ENCODE measurements at regions not wholly inside any gene's neighbourhood (a gene's known extent, or its start where the extent isn't known, plus 50 kb on each side); places are given as distances from the start of the nearest gene placed in this dataset.

GRCh38 chr2:176832086-176832485 is 380.5 kb upstream of the HNRNPA3 start:
- peaks cover 6% of the 10 kb centered on the region for H3K4me1 Mint-ChIP-seq
- H3K9me3 Mint-ChIP-seq (ENCODE audit: low read depth) = no peaks in the 10 kb centered on the region
- CTCF ChIA-PET = no interaction called here
- H3K4me3 Mint-ChIP-seq = no peak overlapping the region
- H3K36me3 Mint-ChIP-seq (ENCODE audit: low read depth) = no peaks in the 10 kb centered on the region
- no peak overlapping the region for H3K27ac Mint-ChIP-seq
- DNase-seq (no peak), ATAC-seq (no peak)
- POLR2A ChIA-PET = no interaction called here
- H3K27me3 Mint-ChIP-seq = peaks cover 5% of the 10 kb centered on the region
- intact Hi-C loops (cut with DNase I, micrococcal nuclease) = no loop called here

GRCh38 chr2:176833671-176834070 is 378.9 kb upstream of the HNRNPA3 start:
- H3K27me3 Mint-ChIP-seq = peaks cover 5% of the 10 kb centered on the region
- no peak overlapping the region for H3K4me3 Mint-ChIP-seq
- no peaks in the 10 kb centered on the region for H3K4me1 Mint-ChIP-seq
- intact Hi-C loops (cut with DNase I, micrococcal nuclease) = no loop called here
- H3K36me3 Mint-ChIP-seq (ENCODE audit: low read depth) = no peaks in the 10 kb centered on the region
- no peak overlapping the region for H3K27ac Mint-ChIP-seq
- H3K9me3 Mint-ChIP-seq (ENCODE audit: low read depth) = no peaks in the 10 kb centered on the region
- ATAC-seq (no peak), DNase-seq (no peak)
- ChIA-PET CTCF (no interaction called here), POLR2A (no interaction called here)

GRCh38 chr2:176834226-176834625 is 378.4 kb upstream of the HNRNPA3 start:
- H3K4me3 Mint-ChIP-seq = no peak overlapping the region
- H3K4me1 Mint-ChIP-seq = no peaks in the 10 kb centered on the region
- ATAC-seq (no peak), DNase-seq (no peak)
- H3K27me3 Mint-ChIP-seq = peaks cover 5% of the 10 kb centered on the region
- ChIA-PET POLR2A (no interaction called here), CTCF (no interaction called here)
- H3K9me3 Mint-ChIP-seq (ENCODE audit: low read depth) = no peaks in the 10 kb centered on the region
- intact Hi-C loops (cut with DNase I, micrococcal nuclease) = no loop called here
- no peak overlapping the region for H3K27ac Mint-ChIP-seq
- no peaks in the 10 kb centered on the region for H3K36me3 Mint-ChIP-seq (ENCODE audit: low read depth)

- DNase-seq (no peak), ATAC-seq (no peak)
- Mint-ChIP-seq H3K9me3 (ENCODE audit: low read depth) (no peaks in the 10 kb centered on the region), H3K36me3 (ENCODE audit: low read depth) (no peaks in the 10 kb centered on the region), H3K27ac (no peak overlapping the region), H3K4me1 (no peaks in the 10 kb centered on the region), H3K27me3 (no peaks in the 10 kb centered on the region), H3K4me3 (no peak overlapping the region)
- intact Hi-C loops (cut with DNase I, micrococcal nuclease) = no loop called here
- CTCF ChIA-PET = interaction anchor here (1.0 to 1.7 kb wide), 3 partner anchors 11 to 65 kb away, joined by 3 to 9 read pairs (median 4); no protein-coding TSS in a partner anchor
- POLR2A ChIA-PET = no interaction called here
These were observed 369.4 kb upstream of the HNRNPA3 start for GRCh38 chr2:176843208-176843607.

DNA sequence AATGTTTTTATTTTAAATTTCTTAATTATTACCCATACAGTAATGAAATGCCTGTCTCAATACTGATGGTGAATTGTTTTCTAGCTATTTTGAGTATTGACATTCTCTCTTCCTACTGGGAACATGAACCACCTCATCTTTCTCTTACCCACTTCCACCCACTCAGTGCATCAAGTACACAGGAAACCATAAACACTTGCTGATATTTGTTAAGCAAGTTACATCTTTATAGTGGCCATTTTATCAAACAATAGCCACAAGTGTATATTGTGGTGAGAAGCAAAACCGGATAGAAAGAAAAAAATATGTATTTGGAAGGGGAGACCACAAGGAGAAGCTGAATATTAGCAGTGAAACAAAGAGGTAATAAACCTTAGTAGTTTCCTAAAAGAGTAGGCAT is 368.1 kb upstream of the HNRNPA3 start:
- intact Hi-C loops (cut with DNase I, micrococcal nuclease) = no loop called here
- H3K27me3 Mint-ChIP-seq = no peaks in the 10 kb centered on the region
- POLR2A ChIA-PET = no interaction called here
- H3K36me3 Mint-ChIP-seq (ENCODE audit: low read depth) = no peaks in the 10 kb centered on the region
- ATAC-seq = no peak
- no peak for DNase-seq
- H3K9me3 Mint-ChIP-seq (ENCODE audit: low read depth) = no peaks in the 10 kb centered on the region
- no peak overlapping the region for H3K27ac Mint-ChIP-seq
- no peak overlapping the region for H3K4me3 Mint-ChIP-seq
- CTCF ChIA-PET = interaction anchor here (1.5 to 1.7 kb wide), 3 partner anchors 10 to 66 kb away, joined by 3 to 9 read pairs (median 4); no protein-coding TSS in a partner anchor
- H3K4me1 Mint-ChIP-seq = no peaks in the 10 kb centered on the region

DNA sequence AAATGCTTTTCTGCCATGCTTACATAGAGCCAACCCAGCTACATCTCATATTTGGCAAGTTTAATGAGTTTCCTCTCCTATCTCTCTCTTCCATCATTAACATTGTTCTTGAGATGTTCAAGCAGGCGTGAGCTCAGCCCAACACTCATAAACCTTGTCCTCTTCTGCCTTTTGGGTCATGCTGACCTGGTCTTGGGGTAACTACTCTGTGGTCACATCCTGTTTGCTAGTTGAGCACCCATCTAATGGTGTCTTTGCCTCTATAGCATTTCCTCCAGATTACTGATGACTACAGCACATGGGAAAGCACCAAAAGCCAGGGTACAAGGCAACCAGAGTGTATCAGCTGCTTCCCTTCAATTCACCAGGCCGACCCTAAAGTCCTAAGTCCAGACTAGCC is 366.9 kb upstream of the HNRNPA3 start:
- ChIA-PET POLR2A (no interaction called here), CTCF (no interaction called here)
- no peaks in the 10 kb centered on the region for H3K36me3 Mint-ChIP-seq (ENCODE audit: low read depth)
- intact Hi-C loops (cut with DNase I, micrococcal nuclease) = no loop called here
- DNase-seq (no peak), ATAC-seq (no peak)
- H3K27ac Mint-ChIP-seq = no peak overlapping the region
- H3K9me3 Mint-ChIP-seq (ENCODE audit: low read depth) = no peaks in the 10 kb centered on the region
- no peaks in the 10 kb centered on the region for H3K27me3 Mint-ChIP-seq
- H3K4me1 Mint-ChIP-seq = no peaks in the 10 kb centered on the region
- no peak overlapping the region for H3K4me3 Mint-ChIP-seq

DNA sequence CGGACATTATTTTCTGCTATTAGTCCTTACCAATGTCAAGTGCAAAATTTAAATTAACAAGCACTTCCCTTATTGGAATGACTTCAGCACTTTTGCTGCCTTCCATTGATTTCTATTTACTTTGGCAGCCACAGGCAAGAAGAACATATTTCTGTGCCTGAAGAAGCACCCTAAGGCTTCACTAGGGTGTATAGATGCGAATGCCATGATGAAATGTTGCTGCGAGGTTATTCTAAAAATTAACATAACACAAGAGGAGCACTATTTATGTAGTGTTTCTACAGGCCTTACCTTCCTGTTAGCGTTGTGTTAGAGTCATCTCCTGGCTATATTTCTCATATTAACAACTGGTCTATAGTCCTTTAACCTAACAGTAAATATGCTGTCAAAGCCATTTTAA is 365.0 kb upstream of the HNRNPA3 start:
- Mint-ChIP-seq H3K36me3 (ENCODE audit: low read depth) (no peaks in the 10 kb centered on the region), H3K4me3 (no peak overlapping the region)

DNA sequence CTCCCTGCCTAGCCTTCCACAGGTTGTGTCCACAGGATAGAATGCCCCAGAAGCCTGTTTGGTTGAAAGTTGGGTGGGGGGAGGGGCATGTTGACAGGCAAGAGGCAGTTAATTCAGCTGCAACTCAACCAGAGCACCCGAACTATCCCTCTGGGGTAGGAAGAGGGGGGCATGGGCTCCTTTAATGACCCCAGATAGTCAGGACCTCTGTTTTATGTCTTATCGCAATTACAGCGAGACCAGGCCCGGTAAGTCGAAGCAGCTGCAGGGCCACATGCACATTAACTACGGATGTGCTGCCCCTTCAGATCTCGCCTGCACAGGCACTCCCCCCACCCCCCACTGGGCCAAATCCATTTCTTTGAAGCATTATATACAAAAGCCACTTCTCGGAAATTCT is 363.8 kb upstream of the HNRNPA3 start:
- ATAC-seq (no peak), DNase-seq (no peak)
- Mint-ChIP-seq H3K36me3 (ENCODE audit: low read depth) (no peaks in the 10 kb centered on the region), H3K9me3 (ENCODE audit: low read depth) (no peaks in the 10 kb centered on the region), H3K4me1 (peaks cover 14% of the 10 kb centered on the region), H3K4me3 (no peak overlapping the region), H3K27ac (no peak overlapping the region), H3K27me3 (no peaks in the 10 kb centered on the region)
- ChIA-PET POLR2A (no interaction called here), CTCF (interaction anchor here (0.6 to 1.2 kb wide), 2 partner anchors 315 to 652 kb away, joined by 3 read pairs; no protein-coding TSS in a partner anchor)
- intact Hi-C loops (cut with DNase I, micrococcal nuclease) = no loop called here

More for the DNA sequence above, 365.0 kb upstream of the HNRNPA3 start:
- intact Hi-C loops (cut with DNase I, micrococcal nuclease) = no loop called here
- CTCF ChIA-PET = no interaction called here
- no peak for DNase-seq
- Mint-ChIP-seq H3K27ac (no peak overlapping the region), H3K4me1 (peaks cover 4% of the 10 kb centered on the region), H3K27me3 (no peaks in the 10 kb centered on the region), H3K9me3 (ENCODE audit: low read depth) (no peaks in the 10 kb centered on the region)
- POLR2A ChIA-PET = no interaction called here
- ATAC-seq = no peak

DNA sequence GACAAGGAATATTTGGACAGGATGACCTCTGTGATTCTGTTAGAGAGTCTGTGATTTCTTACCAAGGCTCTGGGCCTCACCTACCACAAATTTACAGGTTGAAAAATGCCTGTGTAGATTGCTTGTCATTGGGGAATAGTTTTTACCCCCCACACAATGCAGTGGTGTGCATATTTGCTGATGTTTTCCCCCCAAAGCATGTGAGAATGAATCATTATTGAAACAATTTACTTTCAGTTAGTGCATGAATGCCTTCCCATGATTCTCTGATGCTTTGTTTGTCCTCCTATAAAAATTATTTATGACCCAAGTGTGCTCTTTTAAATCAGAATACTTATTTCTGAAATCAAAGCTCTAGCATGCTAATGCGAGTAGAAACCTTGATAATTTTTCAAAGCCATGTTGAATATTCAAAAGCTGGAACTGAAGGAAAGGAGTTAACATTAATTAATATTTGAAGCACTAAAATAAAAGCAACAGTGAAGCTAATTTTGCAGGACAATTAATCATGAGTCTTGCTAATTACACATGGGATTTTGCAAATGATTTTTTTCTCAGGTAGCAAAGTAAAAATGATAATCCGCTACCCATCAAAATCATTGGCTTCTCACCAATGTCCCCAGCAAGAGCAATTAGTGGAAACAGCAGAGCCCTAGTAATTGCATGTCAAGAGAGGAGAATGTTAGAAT is 361.2 kb upstream of the HNRNPA3 start:
- Mint-ChIP-seq H3K27ac (no peak overlapping the region), H3K9me3 (ENCODE audit: low read depth) (no peaks in the 10 kb centered on the region), H3K4me3 (no peak overlapping the region), H3K4me1 (peaks cover 32% of the 10 kb centered on the region), H3K36me3 (ENCODE audit: low read depth) (no peaks in the 10 kb centered on the region), H3K27me3 (no peaks in the 10 kb centered on the region)
- DNase-seq (no peak), ATAC-seq (no peak)
- intact Hi-C loops (cut with DNase I, micrococcal nuclease) = no loop called here
- POLR2A ChIA-PET = interaction anchor here (0.6 to 0.7 kb wide), 2 partner anchors 24 to 361 kb away, joined by 3 to 4 read pairs; partner anchors contain the start of gene HNRNPA3
- CTCF ChIA-PET = interaction anchor here (1.1 kb wide), 1 partner anchor 11 kb away, joined by 3 read pairs; no protein-coding TSS in a partner anchor

- H3K4me3 Mint-ChIP-seq = no peak overlapping the region
- no peaks in the 10 kb centered on the region for H3K27me3 Mint-ChIP-seq
- H3K36me3 Mint-ChIP-seq (ENCODE audit: low read depth) = no peaks in the 10 kb centered on the region
- no peaks in the 10 kb centered on the region for H3K9me3 Mint-ChIP-seq (ENCODE audit: low read depth)
- intact Hi-C loops (cut with DNase I, micrococcal nuclease) = no loop called here
- ChIA-PET CTCF (interaction anchor here (1.0 to 1.1 kb wide), 2 partner anchors 10 to 726 kb away, joined by 3 read pairs; no protein-coding TSS in a partner anchor), POLR2A (interaction anchor here (0.6 to 0.7 kb wide), 2 partner anchors 25 to 361 kb away, joined by 3 to 4 read pairs; partner anchors contain the start of gene HNRNPA3)
- peaks cover 36% of the 10 kb centered on the region for H3K4me1 Mint-ChIP-seq
- no peak for ATAC-seq
- DNase-seq = no peak
- H3K27ac Mint-ChIP-seq = no peak overlapping the region
These were observed 360.6 kb upstream of the HNRNPA3 start for GRCh38 chr2:176851889-176852483.

- Mint-ChIP-seq H3K4me1 (peaks cover 36% of the 10 kb centered on the region), H3K27ac (no peak overlapping the region), H3K27me3 (no peaks in the 10 kb centered on the region), H3K4me3 (no peak overlapping the region), H3K36me3 (ENCODE audit: low read depth) (no peaks in the 10 kb centered on the region), H3K9me3 (ENCODE audit: low read depth) (no peaks in the 10 kb centered on the region)
- POLR2A ChIA-PET = no interaction called here
- DNase-seq (peak; percentile 29), ATAC-seq (peak; percentile 75)
- intact Hi-C loops (cut with DNase I, micrococcal nuclease) = no loop called here
- CTCF ChIA-PET = interaction anchor here (1.0 kb wide), 2 partner anchors 16 to 727 kb away, joined by 3 read pairs; no protein-coding TSS in a partner anchor
These were observed 359.9 kb upstream of the HNRNPA3 start for GRCh38 chr2:176852667-176853066.

- CTCF ChIA-PET = interaction anchor here (0.7 to 1.6 kb wide), 5 partner anchors 10 to 391 kb away, joined by 3 to 9 read pairs (median 3); no protein-coding TSS in a partner anchor
- H3K36me3 Mint-ChIP-seq (ENCODE audit: low read depth) = no peaks in the 10 kb centered on the region
- DNase-seq = no peak
These were observed 358.5 kb upstream of the HNRNPA3 start for GRCh38 chr2:176854062-176854461.

More at GRCh38 chr2:176854062-176854461, 358.5 kb upstream of the HNRNPA3 start:
- peaks cover 36% of the 10 kb centered on the region for H3K4me1 Mint-ChIP-seq
- H3K4me3 Mint-ChIP-seq = no peak overlapping the region
- H3K9me3 Mint-ChIP-seq (ENCODE audit: low read depth) = no peaks in the 10 kb centered on the region
- intact Hi-C loops (cut with DNase I, micrococcal nuclease) = no loop called here
- H3K27me3 Mint-ChIP-seq = no peaks in the 10 kb centered on the region
- ATAC-seq = no peak
- POLR2A ChIA-PET = no interaction called here
- no peak overlapping the region for H3K27ac Mint-ChIP-seq

All from activated CD4-positive, alpha-beta T cell treated with anti-CD3 and anti-CD28 coated beads for 36 hours (primary cell).